Sigmoid colon (tissue), 6 donors: ENCODE measurements at regions not wholly inside any gene's neighbourhood (a gene's known extent, or its start where the extent isn't known, plus 50 kb on each side); places are given as distances from the start of the nearest gene placed in this dataset.

Source experiments
- DNase-seq: peaks from one replicate; pipeline ENCODE4 v3.0.0-alpha.2; 2019
- H3K27ac ChIP-seq, 4 donors: fragments of 200-600 bp; sonication (generic); one replicate each; pipeline ENCODE4 v1.5.1; 2016 to 2019; ENCODE audit warnings: mild to moderate bottlenecking in 1 of 4
- H3K27me3 ChIP-seq, 3 donors: fragments of 200-600 bp; sonication (generic); one replicate each; pipeline ENCODE4 v1.5.1; 2019; ENCODE audit warnings: mild to moderate bottlenecking in 1 of 3
- H3K36me3 ChIP-seq, 4 donors: fragments of 200-600 bp; sonication (generic); one replicate each; pipeline ENCODE4 v1.5.1; 2016 to 2019
- H3K4me1 ChIP-seq, 4 donors: fragments of 200-600 bp; sonication (generic); one replicate each; pipeline ENCODE4 v1.5.1; 2017 to 2019
- H3K4me3 ChIP-seq, 4 donors: fragments of 200-600 bp; sonication (generic); one replicate each; pipeline ENCODE4 v1.5.1; 2017 to 2019; ENCODE audit warnings: mild to moderate bottlenecking in 2 of 4, moderate library complexity in 1 of 4
- H3K9me3 ChIP-seq, 4 donors: fragments of 200-600 bp in 3 of 4; sonication (generic) in 3 of 4; one replicate each; pipeline versions ENCODE4 v1.5.1 to v1.6.1; 2013 to 2019
- EP300 ChIP-seq, 4 donors: sonication (generic); formaldehyde crosslinking; IDR thresholded peaks; one replicate each; pipeline ENCODE4 v1.6.1; 2017; ENCODE audit warnings: antibody characterized with exemption in 4 of 4
- POLR2A ChIP-seq, 2 donors: fragments of 450-650 bp; IDR thresholded peaks; one replicate each; pipeline ENCODE4 v1.6.1; 2016; ENCODE audit warnings: antibody characterized with exemption in 2 of 2, mild to moderate bottlenecking in 2 of 2, moderate library complexity in 2 of 2
- POLR2AphosphoS5 ChIP-seq, 4 donors: sonication (generic); formaldehyde crosslinking; IDR thresholded peaks; one replicate each; pipeline ENCODE4 v1.6.1; 2017; ENCODE audit warnings: antibody characterized with exemption in 4 of 4
- WGBS, 2 donors: extraction: QIAGEN DNeasy Blood & Tissue Kit; methylation state at CpG; one replicate each; pipeline ENCODE4 v1.1.7; 2013; 5-methylcytosine and 5-hydroxymethylcytosine counted together
- intact Hi-C: fragments of 100-400 bp; cut with DNase I; formaldehyde crosslinking; loops from one replicate; pipeline ENCODE4 v1.15.1; 2023
- TF ChIP-seq, protein P1 (sequence below), 4 experiments: fragments of 450-650 bp in 3 of 4; fragments of 200-600 bp in 1 of 4; IDR thresholded peaks; one replicate each; pipeline ENCODE4 v1.5.1; 2016 to 2019; ENCODE audit warnings: antibody characterized with exemption in 4 of 4, mild to moderate bottlenecking in 3 of 4, moderate library complexity in 2 of 4
- donor health status: healthy with polysubstance abuse.
- donor health status: healthy.

DNA sequence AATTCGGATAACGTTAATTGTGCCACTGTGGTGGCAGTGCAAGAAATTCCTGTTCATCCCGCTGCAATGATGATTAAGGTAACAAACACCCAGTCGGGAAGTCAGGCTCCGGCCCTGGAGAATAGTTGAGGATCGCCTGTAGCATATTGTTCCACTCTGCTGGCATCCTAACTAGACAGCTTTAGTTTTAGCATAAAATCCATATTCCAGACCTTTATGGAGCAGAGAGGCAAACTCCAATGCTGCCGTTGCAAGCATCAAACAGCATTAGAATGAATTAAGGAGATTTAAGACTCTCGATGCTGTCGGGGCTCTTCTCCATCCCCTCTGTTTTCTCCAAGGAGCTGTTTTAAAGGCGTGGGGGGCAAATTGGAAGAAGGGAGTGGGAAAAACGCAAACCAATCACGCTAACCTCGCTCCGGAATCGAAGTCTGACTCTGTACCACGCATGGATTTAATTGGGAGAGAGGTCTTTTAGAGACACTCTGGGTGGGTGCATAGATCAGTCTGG lies 660.4 kb downstream of the VRK1 start:
- no peak overlapping the region for H3K27ac ChIP-seq
- intact Hi-C loops = no loop called here

DNA sequence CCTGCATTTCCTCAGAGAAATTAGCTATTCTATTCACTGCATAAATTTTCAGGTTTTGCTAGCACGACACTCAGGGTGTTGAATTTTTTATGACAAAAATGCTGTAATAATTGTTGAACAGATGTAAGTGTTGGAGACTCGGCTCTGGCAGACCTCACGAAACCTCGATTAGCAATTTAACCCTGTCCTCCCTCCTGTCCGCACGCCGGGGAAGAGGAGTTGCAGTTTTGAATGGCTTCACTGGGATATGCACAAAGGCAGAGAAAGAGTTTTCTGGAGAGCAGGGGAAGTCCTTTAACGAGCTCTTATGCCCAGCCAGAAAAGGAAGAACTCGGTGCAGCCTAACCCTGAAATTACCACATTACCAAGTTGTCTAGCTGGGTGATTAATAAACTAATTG lies 661.1 kb downstream of the VRK1 start:
- peaks cover 0 to 3% (median 0%) of the 10 kb centered on the region in 4 donors for H3K9me3 ChIP-seq
- peak overlapping the region in 2 of 4 donors; percentile 25 to 33 for H3K4me3 ChIP-seq
- no peaks in the 10 kb centered on the region for H3K36me3 ChIP-seq
- intact Hi-C loops = no loop called here
- WGBS, 2 donors = 57 to 81% methylated on average over 9 of the region's 9 CpGs
- TF ChIP-seq POLR2A (IDR thresholded peaks at IDR 0.05) = no peak
- H3K4me1 ChIP-seq = peaks cover 0 to 6% (median 0%) of the 10 kb centered on the region in 4 donors
- no peak for DNase-seq
- no peak overlapping the region for H3K27ac ChIP-seq
- peaks cover 0 to 36% (median 4%) of the 10 kb centered on the region in 3 donors for H3K27me3 ChIP-seq

More for the DNA sequence above, 660.4 kb downstream of the VRK1 start:
- Histone ChIP-seq H3K4me3 (no peak overlapping the region), H3K4me1 (peaks cover 0 to 6% (median 0%) of the 10 kb centered on the region in 4 donors), H3K36me3 (no peaks in the 10 kb centered on the region), H3K9me3 (peaks cover 0 to 3% (median 0%) of the 10 kb centered on the region in 4 donors), H3K27me3 (peaks cover 0 to 36% (median 4%) of the 10 kb centered on the region in 3 donors)
- DNase-seq = no peak
- WGBS, 2 donors = 89 to 93% methylated on average over 16 of the region's 16 CpGs
- no peak for TF ChIP-seq EP300 (IDR thresholded peaks at IDR 0.05)
- TF ChIP-seq, protein P1, sequence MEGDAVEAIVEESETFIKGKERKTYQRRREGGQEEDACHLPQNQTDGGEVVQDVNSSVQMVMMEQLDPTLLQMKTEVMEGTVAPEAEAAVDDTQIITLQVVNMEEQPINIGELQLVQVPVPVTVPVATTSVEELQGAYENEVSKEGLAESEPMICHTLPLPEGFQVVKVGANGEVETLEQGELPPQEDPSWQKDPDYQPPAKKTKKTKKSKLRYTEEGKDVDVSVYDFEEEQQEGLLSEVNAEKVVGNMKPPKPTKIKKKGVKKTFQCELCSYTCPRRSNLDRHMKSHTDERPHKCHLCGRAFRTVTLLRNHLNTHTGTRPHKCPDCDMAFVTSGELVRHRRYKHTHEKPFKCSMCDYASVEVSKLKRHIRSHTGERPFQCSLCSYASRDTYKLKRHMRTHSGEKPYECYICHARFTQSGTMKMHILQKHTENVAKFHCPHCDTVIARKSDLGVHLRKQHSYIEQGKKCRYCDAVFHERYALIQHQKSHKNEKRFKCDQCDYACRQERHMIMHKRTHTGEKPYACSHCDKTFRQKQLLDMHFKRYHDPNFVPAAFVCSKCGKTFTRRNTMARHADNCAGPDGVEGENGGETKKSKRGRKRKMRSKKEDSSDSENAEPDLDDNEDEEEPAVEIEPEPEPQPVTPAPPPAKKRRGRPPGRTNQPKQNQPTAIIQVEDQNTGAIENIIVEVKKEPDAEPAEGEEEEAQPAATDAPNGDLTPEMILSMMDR (IDR thresholded peaks at IDR 0.05) = no peak
- no peak for TF ChIP-seq POLR2A (IDR thresholded peaks at IDR 0.05)
- no peak for TF ChIP-seq POLR2AphosphoS5 (IDR thresholded peaks at IDR 0.05)

DNA sequence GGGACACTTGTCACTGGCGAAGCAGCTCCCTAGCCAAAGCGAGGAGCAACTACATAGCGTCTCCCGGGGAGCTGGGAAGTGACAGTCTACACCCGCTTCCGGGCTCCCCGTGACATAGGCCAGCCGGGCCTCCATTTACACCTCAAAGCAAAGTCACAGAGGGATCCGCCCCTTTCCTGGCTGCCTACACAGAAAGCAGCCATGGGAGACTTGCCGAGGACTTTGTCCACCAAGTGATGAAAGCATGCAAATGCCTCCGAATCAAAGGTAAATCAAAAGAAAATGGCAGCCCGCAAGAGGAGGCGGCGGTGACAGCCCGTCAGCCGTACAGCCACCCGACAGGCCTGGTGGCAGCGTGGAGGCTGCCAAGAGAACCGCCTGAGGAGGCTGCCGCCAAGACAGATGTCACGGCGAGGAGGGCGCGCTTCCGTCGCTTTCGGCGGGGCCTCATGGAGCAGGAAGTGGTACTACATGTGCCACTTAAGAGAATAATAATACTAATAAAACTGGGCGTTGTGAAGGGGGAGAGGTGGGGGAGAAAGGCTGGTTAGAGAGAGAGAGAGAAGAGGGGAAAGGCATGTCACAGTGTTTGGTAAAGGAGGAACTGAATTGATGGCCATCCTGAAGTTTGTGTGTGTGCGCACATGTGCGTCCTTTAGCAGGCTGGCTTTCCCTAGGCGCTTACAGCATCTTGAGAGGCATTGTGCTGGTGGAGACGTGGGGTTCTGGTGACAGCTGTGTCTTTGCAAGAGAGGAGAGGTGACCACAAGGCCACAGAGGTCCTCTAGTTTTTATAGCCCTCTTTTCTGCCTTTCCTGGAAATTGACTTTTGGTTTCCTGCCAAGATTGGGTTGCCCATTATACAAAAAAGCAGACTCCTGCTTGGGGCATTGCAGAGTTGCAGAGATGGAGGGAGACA lies 661.7 kb downstream of the VRK1 start:
- TF ChIP-seq POLR2AphosphoS5 (IDR thresholded peaks at IDR 0.05) (no peak), POLR2A (IDR thresholded peaks at IDR 0.05) (no peak), EP300 (IDR thresholded peaks at IDR 0.05) (no peak)
- TF ChIP-seq, protein P1 (IDR thresholded peaks at IDR 0.05) = no peak
- Histone ChIP-seq H3K27ac (no peak overlapping the region), H3K9me3 (peaks cover 0 to 3% (median 0%) of the 10 kb centered on the region in 4 donors), H3K27me3 (peaks cover 0 to 36% (median 4%) of the 10 kb centered on the region in 3 donors), H3K4me1 (peaks cover 0 to 6% (median 0%) of the 10 kb centered on the region in 4 donors), H3K36me3 (no peaks in the 10 kb centered on the region), H3K4me3 (peak overlapping the region in 3 of 4 donors; percentile 10 to 33 (median 25))
- intact Hi-C loops = no loop called here
- 18 to 62% methylated on average over 33 of the region's 33 CpGs for WGBS, 2 donors
- no peak for DNase-seq

DNA sequence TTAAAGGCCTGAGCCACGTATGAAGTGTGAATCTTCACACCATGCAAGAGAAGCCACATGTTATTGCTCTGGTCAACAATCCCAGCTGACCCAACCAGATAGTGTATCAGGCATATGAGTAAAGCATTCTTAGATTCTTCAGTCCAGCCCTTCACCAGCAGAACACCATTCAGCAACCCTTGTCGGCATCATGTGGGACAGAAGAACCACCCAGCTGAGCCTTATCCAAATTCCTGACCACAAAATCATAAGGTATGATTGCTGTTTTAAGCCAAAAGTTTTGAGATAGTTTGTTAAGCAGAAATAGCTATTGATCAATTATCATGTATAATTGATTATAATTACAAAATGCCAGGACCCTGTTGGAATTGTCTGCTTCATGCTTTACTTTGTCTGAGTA lies 664.9 kb downstream of the VRK1 start:
- Histone ChIP-seq H3K4me3 (no peak overlapping the region), H3K4me1 (peaks cover 0 to 6% (median 0%) of the 10 kb centered on the region in 4 donors), H3K36me3 (no peaks in the 10 kb centered on the region), H3K9me3 (peaks cover 0 to 3% (median 0%) of the 10 kb centered on the region in 4 donors), H3K27ac (no peak overlapping the region), H3K27me3 (peaks cover 0 to 19% (median 4%) of the 10 kb centered on the region in 3 donors)
- WGBS, 2 donors = 81 to 91% methylated on average over 2 of the region's 2 CpGs
- TF ChIP-seq POLR2AphosphoS5 (IDR thresholded peaks at IDR 0.05) (no peak), EP300 (IDR thresholded peaks at IDR 0.05) (no peak), POLR2A (IDR thresholded peaks at IDR 0.05) (no peak)
- TF ChIP-seq, protein P1 (IDR thresholded peaks at IDR 0.05) = no peak
- DNase-seq = no peak
- intact Hi-C loops = no loop called here

DNA sequence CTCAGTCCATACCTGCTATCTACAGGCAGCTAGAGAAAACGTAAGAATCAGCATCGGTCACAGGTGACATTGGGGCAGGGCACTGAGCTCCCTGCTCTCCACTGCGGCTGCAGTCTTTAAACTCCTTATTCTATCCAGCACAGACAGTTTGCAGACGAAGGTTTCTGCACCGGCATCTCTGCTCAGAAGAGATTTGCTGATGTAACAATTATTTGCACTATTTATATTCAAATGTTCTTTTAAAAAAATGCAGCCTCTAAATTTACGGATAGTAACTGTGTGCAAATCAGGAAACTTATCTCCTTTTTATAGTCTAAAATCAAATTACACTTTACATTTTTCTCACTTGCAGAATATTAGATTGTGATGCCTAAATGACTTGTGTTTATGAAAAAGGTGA lies 671.0 kb downstream of the VRK1 start:
- Histone ChIP-seq H3K27ac (no peak overlapping the region), H3K9me3 (no peaks in the 10 kb centered on the region), H3K4me3 (no peak overlapping the region), H3K36me3 (no peaks in the 10 kb centered on the region), H3K4me1 (no peaks in the 10 kb centered on the region), H3K27me3 (no peaks in the 10 kb centered on the region)
- intact Hi-C loops = no loop called here
- DNase-seq = no peak
- TF ChIP-seq POLR2A (IDR thresholded peaks at IDR 0.05) = no peak
- WGBS, 2 donors = 69 to 70% methylated on average over 6 of the region's 6 CpGs
